ENCODE measurements at regions not wholly inside any gene's neighbourhood (a gene's known extent, or its start where the extent isn't known, plus 50 kb on each side); places are given as distances from the start of the nearest gene placed in this dataset.

- Histone ChIP-seq H3K9me3 (no peaks in the 10 kb centered on the region), H3K4me3 (no peak overlapping the region), H3K27me3 (no peaks in the 10 kb centered on the region), H3K27ac (no peak overlapping the region), H3K36me3 (no peaks in the 10 kb centered on the region), H3K4me1 (no peaks in the 10 kb centered on the region)
- no peak for TF ChIP-seq POLR2A (IDR thresholded peaks at IDR 0.05)
- TF ChIP-seq, protein P1, sequence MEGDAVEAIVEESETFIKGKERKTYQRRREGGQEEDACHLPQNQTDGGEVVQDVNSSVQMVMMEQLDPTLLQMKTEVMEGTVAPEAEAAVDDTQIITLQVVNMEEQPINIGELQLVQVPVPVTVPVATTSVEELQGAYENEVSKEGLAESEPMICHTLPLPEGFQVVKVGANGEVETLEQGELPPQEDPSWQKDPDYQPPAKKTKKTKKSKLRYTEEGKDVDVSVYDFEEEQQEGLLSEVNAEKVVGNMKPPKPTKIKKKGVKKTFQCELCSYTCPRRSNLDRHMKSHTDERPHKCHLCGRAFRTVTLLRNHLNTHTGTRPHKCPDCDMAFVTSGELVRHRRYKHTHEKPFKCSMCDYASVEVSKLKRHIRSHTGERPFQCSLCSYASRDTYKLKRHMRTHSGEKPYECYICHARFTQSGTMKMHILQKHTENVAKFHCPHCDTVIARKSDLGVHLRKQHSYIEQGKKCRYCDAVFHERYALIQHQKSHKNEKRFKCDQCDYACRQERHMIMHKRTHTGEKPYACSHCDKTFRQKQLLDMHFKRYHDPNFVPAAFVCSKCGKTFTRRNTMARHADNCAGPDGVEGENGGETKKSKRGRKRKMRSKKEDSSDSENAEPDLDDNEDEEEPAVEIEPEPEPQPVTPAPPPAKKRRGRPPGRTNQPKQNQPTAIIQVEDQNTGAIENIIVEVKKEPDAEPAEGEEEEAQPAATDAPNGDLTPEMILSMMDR (IDR thresholded peaks at IDR 0.05): no peak
- WGBS: 81% methylated on average over 4 of the region's 4 CpGs
- DNase-seq (ENCODE audit: low spot score in 2 of 2): no peak
Observed at GRCh38 chr9:90342607-90343006, 300.0 kb downstream of the DIRAS2 start.

- H3K4me3 ChIP-seq: no peak overlapping the region
- H3K36me3 ChIP-seq: no peaks in the 10 kb centered on the region
- 81% methylated on average over 3 of the region's 3 CpGs for WGBS
- no peak overlapping the region for H3K27ac ChIP-seq
- no peaks in the 10 kb centered on the region for H3K27me3 ChIP-seq
- TF ChIP-seq POLR2AphosphoS5 (IDR thresholded peaks at IDR 0.05) (no peak), POLR2A (IDR thresholded peaks at IDR 0.05) (no peak), EP300 (IDR thresholded peaks at IDR 0.05) (no peak)
- TF ChIP-seq, protein P1 (IDR thresholded peaks at IDR 0.05): no peak
- H3K9me3 ChIP-seq: no peaks in the 10 kb centered on the region
- H3K4me1 ChIP-seq: no peaks in the 10 kb centered on the region
- no peak for DNase-seq (ENCODE audit: low spot score in 2 of 2)
Observed at GRCh38 chr9:90343366-90343765, 299.3 kb downstream of the DIRAS2 start.

DNA sequence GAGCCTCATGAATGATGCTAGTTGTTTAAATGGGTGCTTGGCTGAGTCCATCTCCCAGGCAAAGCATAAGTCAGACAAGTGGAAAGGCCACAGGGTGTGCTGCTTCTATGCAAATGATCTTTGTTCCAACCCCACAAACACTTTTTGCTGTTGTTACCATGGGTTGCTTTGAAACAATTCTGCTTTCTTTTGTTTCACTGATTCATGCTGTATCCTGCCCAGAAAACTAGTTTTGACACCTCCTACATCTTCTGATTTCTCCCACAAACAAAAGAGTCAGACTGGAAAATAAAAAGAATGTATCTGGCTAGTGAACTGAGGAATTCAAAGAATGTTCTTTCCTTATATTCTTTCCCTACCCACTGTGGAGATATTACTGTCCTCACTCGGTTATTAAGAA, 298.6 kb downstream of the DIRAS2 start:
- Histone ChIP-seq H3K27ac (no peak overlapping the region), H3K36me3 (no peaks in the 10 kb centered on the region), H3K4me1 (no peaks in the 10 kb centered on the region), H3K27me3 (no peaks in the 10 kb centered on the region), H3K4me3 (no peak overlapping the region), H3K9me3 (no peaks in the 10 kb centered on the region)
- WGBS: 21% methylated on average over 1 of the region's 1 CpG
- TF ChIP-seq POLR2A (IDR thresholded peaks at IDR 0.05) (no peak), POLR2AphosphoS5 (IDR thresholded peaks at IDR 0.05) (no peak), EP300 (IDR thresholded peaks at IDR 0.05) (no peak)
- TF ChIP-seq, protein P1 (IDR thresholded peaks at IDR 0.05): no peak
- DNase-seq (ENCODE audit: low spot score in 2 of 2): no peak

DNA sequence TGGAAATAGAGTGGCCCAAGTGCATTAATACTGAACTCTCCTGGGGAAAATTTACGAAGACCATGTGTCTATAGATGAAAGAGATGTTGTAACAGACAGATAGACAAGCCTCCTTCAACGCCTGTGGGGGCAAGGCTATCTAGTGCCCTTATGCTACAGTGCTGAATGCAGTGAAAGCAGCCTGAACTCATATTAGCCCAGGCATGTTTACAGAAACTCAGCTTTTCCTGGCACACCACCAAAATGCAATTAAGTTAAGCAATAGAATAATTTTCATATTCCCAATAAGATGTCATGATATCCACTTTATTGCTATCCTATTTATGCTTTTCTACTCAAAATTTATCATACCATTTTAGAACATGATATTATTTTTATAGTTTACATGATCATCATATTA, 277.0 kb downstream of the DIRAS2 start:
- 31% methylated on average over 2 of the region's 2 CpGs for WGBS
- Histone ChIP-seq H3K36me3 (no peaks in the 10 kb centered on the region), H3K4me1 (no peaks in the 10 kb centered on the region), H3K27me3 (no peaks in the 10 kb centered on the region), H3K9me3 (no peaks in the 10 kb centered on the region), H3K4me3 (no peak overlapping the region), H3K27ac (no peak overlapping the region)
- TF ChIP-seq EP300 (IDR thresholded peaks at IDR 0.05): no peak
- no peak for DNase-seq (ENCODE audit: low spot score in 2 of 2)

DNA sequence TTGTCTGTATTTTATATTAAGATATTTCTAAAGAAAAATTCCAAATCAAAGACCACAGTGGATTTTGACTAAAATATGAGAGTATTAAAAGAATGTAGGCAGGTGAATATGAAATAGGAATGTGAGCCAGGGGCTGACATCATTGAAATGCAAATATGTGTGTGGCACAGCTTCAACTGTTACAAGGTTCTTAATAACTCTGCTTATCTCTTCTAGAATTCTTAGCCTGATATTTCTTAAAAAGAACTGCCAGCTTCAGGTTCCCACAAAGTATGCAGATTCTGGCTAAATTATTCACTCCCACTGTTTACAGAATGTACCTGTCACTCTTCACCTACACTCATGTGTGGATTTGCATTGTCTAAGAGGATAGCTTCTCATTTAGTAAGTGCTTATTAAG, 274.4 kb downstream of the DIRAS2 start:
- DNase-seq (ENCODE audit: low spot score in 2 of 2): no peak
- no peaks in the 10 kb centered on the region for H3K27me3 ChIP-seq
- H3K36me3 ChIP-seq: no peaks in the 10 kb centered on the region
- no peak overlapping the region for H3K27ac ChIP-seq
- no peaks in the 10 kb centered on the region for H3K9me3 ChIP-seq
- no peak for TF ChIP-seq POLR2AphosphoS5 (IDR thresholded peaks at IDR 0.05)
- TF ChIP-seq, protein P1 (IDR thresholded peaks at IDR 0.05): no peak
- no peak for TF ChIP-seq EP300 (IDR thresholded peaks at IDR 0.05)
- no peak for TF ChIP-seq POLR2A (IDR thresholded peaks at IDR 0.05)
- no peak overlapping the region for H3K4me3 ChIP-seq
- H3K4me1 ChIP-seq: no peaks in the 10 kb centered on the region

- Histone ChIP-seq H3K4me3 (no peak overlapping the region), H3K9me3 (no peaks in the 10 kb centered on the region), H3K4me1 (no peaks in the 10 kb centered on the region), H3K27ac (no peak overlapping the region), H3K27me3 (no peaks in the 10 kb centered on the region), H3K36me3 (no peaks in the 10 kb centered on the region)
- TF ChIP-seq EP300 (IDR thresholded peaks at IDR 0.05) (no peak), POLR2AphosphoS5 (IDR thresholded peaks at IDR 0.05) (no peak), POLR2A (IDR thresholded peaks at IDR 0.05) (no peak)
- TF ChIP-seq, protein P1 (IDR thresholded peaks at IDR 0.05): no peak
- DNase-seq (ENCODE audit: low spot score in 2 of 2): no peak
- WGBS: 73% methylated on average over 4 of the region's 4 CpGs
Observed at GRCh38 chr9:90368928-90369327, 273.7 kb downstream of the DIRAS2 start.

Data from suprapubic skin (tissue), 4 donors.